GM18861 (cell line): ENCODE measurements at regions not wholly inside any gene's neighbourhood (a gene's known extent, or its start where the extent isn't known, plus 50 kb on each side); places are given as distances from the start of the nearest gene placed in this dataset.

ENCODE experiments used
- ATAC-seq: cut with Tn5 transposase; IDR thresholded peaks from one replicate; pipeline ENCODE4 v1.9.1; 2021; ENCODE audit not compliant: unreplicated experiment

DNA sequence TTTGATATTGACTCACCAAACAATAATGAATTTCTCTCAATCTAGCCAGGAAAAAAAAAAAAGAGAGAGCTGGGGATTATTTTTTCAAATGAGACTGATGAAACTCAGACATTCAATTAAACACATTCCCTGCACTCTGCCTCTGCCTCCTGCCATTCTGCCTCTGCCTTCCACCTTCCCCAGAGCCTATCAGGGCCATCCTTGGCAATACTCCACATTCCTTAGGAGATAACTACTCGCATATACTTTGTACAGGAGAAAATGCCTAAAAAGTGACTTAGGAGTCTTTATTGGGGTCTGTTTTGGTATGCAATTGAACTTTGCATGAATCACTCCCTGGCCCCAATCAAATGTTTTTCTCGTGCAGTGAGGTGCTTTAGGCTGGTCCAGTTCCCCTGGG is 246.6 kb upstream of the PLET1 start:
- ATAC-seq = no peak

- ATAC-seq = no peak
These were observed 248.1 kb upstream of the PLET1 start for GRCh38 chr11:112508750-112509149.

DNA sequence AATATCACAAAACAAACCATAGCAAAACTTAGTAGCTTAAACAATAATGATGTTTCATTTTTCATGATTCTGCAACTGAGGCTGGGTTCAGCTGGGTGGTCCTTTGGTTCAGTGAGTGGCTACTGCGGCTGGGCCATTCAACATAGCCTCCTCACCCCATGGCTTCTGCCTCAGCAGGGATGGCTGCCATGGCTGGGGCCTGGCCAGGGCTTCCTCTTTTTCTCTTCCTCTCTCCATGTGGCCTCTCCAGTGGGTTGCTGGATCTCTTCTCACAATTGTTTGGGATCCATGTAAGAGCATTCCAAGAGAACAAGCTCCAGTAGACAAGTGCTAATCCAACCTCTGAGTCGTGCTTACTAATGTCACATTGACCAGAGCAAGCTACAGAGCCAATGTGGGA is 248.6 kb upstream of the PLET1 start:
- no peak for ATAC-seq

- ATAC-seq = no peak
These were observed 250.6 kb upstream of the PLET1 start for GRCh38 chr11:112511271-112511670.

DNA sequence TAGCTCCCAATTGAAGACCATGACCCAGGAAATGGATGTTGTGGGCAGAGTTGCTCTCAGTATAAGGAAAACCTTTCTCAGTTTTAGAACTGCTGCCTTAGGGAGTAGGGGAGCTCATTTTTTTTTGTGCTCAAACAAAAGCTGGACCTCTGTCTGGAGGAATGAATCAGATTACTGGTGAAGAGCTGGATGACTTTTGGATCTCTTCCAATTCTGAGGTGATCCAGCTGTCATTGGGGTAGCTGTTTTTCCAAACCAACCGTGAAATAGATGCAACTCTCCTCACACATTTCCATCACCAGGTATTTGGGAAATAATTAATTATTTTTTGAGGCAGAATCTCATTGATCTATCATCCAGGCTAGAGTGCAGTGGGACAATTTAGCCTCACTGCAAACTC is 251.3 kb upstream of the PLET1 start:
- ATAC-seq = no peak

- ATAC-seq = no peak
These were observed 252.8 kb upstream of the PLET1 start for GRCh38 chr11:112513417-112513816.

- no peak for ATAC-seq
These were observed 253.5 kb upstream of the PLET1 start for GRCh38 chr11:112514011-112514740.

DNA sequence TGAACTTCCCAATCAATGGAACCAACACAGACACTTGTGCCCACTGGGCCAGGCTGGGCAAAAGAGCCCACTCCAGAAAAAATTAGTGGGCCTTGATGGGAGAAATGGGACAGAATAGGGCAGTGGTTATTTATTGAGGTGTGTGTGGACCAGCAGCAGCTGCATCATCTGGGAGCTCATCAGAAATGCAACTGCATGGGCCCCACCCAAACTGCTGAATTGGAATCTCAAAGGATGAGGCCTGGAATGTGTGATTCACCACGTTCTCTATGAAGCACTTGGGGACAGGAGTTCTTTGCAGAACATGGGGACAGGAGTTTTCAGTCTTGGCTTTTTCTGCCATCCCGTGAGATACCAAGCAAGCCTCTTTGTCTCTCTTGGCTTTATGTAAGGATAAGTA is 255.6 kb upstream of the PLET1 start:
- ATAC-seq = no peak

GRCh38 chr11:112516755-112517154 is 256.1 kb upstream of the PLET1 start:
- no peak for ATAC-seq

DNA sequence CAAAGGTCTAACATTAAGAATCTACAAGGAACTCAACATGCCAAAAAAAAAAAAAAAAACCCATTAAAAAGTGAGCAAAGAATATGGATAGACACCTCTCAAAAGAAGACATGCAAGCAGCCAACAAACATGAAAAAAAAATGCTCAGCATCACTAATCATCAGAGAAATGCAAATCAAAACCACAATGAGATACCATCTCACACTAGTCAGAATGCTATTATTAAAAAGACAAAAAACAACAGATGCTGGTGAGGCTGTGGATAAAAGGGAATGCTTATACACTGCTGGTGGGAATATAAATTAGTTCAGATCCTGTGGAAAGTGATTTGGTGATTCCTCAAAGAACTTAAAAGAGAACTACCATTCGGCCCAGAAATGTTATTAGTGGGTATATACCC is 257.7 kb upstream of the PLET1 start:
- no peak for ATAC-seq

DNA sequence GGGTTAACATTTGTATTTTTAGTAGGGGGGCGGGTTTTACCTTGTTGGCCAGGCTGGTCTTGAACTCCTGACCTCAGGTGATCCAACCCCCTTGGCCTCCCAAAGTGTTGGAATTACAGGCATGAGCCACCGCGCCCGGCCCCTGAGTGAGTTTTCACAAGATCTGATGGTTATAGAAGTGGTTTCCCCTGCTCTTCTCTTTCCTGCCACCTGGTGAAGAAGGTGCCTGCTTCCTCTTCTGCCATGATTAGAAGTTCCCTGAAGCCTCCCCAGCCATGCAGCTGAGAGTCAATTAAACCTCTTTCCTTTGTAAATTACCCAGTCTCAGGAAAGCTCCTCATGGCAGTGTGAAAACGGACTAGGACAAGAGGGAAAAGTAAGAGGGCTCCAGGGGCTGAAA is 259.1 kb upstream of the PLET1 start:
- ATAC-seq = no peak

DNA sequence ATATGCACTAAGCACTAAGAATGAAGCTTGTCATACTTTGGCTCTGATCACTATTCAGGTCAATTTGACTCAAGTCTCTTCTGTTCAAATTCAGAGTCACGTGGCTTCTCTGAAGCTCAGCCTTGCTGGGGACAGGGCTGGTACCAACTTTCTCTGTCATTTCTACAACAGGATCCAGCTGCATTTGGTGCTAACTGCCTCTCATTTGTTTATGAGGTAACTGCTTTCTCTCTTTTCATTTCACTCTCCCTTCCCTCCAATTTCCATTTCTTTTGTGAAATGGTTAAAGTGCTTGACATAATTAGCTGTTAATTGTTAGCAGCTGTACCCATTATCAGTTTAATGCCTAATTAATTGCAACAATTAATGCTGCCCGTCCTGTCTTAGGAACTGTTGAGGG is 259.7 kb upstream of the PLET1 start:
- no peak for ATAC-seq

GRCh38 chr11:112522536-112522935 is 261.9 kb upstream of the PLET1 start:
- ATAC-seq = no peak

DNA sequence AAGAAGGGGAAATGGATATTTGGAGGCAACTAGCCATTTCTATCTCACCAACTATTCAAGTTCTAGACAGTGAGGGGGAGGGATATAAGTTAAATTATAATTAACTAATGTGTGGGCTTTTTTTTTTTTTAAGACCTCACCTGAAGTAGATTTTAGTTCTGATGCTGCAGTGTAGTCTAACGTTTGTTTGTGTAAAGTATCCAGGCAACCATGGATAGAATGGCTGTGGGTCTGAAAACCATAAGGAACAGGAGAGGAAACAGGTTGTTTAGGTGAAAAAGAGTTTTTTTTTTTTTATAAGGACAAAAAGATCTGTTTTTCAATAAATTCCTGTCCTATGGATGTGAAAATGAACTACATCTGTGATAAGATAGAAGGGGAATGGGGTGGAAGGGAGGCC is 262.4 kb upstream of the PLET1 start:
- no peak for ATAC-seq

DNA sequence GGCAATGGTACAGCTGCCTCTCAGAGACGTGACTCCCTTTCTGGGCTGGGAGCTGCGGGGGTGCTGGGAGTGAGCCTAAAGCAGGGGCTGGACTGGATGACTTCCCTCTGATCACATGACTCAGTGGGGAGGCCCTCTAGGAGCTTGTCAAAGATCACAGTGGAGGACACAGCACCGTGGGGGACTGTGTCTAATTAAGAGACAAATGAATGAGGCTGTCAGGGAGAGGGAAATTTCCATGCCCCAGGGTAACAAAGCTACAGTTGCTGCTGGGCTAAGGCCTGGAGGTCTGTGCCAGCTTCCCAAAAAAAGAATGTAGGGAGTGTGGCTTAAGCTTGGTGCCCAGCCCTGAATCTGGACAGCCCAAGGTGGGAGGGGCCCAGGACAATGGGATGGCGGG is 262.8 kb upstream of the PLET1 start:
- ATAC-seq = no peak

DNA sequence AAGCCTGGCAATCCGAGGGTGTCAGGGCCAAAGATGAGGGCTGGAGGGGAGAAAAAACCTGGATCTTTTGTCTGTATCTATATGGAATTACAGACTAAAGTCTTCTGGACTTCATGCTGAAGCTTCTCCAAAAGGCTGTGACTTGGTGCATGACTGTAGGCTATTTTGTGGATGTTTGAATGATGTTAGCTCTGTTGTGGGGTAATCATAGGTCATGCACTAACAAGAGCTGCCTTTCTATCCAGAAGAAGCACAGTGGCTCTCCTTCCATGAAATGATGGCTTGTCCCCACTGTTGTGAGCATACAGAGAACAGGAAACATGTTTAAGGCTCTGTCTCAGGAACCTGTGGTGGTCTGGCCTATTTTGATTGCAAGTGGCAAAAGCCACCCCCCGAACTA is 263.3 kb upstream of the PLET1 start:
- ATAC-seq = no peak

GRCh38 chr11:112524798-112525197 is 264.1 kb upstream of the PLET1 start:
- no peak for ATAC-seq

- ATAC-seq = no peak
These were observed 264.6 kb upstream of the PLET1 start for GRCh38 chr11:112525270-112525669.

DNA sequence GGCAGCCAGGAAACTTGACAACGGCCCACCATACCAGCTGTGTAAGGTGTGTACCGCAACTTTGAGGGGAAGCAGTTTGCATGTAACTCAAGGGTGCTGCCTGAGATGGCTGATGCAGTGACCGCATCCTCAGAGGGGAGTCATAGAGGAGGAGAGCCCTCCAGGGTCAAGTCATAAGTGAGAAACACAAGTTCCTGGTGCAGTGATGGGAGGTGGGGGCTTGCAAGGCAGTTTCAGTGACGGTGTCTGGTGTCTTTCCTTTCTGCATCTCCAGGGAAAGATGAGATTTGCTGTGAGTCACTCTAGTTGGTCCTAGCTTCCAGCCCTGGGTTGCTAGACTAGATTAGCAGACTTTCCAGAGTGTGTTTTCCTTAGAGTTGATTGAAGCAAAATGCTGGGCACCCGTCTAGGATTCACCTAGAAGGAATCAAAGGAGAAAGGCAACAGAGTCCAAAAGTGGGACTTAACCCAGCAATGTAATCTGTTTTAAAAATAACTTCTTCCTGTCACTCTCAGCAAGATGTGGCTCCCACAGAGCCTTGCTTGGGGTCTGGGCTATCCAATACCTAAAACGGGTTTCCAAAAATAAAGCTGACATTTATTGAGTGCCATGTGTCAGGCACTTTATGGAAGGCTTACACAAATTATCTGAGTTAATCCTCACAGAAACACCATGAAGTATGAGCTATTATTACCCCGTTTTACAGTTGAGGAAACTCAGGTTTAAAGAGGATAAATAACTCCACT is 265.4 kb upstream of the PLET1 start:
- no peak for ATAC-seq

DNA sequence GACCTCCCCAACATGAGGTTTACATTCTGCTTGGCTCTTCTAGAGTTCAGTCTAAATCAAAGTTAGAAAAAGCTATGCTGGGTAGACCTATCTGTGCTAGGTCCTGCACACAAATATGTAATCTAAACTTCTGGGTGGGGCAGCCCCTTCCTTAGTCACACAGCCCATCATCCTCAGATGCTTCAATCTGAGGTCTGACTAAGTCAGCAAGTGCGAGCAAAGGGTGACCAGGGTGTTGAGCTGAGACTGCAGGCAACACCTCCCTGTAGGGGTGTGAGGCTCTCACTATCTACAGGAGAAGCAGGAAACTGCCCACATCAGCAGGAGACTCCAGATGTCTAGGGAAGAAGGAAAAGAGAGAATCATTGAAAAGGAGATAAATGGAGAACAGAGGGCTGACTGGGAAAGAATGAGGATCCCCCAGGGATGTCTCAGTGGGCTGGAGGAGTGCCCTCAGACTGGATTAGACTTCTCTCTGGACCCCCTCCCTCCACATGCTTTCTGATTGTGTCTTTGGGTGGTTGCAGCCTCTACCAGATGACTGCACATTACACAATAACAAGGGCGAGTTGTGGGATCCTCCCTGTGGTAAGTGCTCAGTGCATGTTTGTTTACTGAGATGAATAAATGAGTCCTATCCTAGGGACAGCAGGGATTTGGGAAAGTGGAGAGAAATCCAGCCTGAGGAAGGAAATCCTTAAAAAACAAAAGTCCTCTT is 266.2 kb upstream of the PLET1 start:
- ATAC-seq = no peak

DNA sequence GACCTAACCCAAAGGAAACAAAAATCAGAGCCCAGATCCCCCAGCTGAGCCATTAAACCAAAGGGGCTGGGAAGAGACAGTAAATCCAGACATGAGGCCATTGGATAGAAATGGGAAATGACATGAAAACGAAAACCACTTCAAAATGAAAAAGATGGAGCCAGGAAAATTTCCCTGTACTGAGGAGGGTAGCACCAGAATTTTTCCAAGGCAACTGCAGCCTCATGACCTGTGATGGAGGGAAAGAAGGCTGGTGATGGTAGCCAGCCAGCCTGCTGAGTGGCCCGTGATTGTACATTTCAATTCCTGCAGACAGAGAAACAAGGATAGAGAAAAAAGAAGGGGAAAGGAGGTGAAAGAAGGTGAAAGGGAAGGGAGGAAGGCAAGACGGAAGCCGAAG is 268.4 kb upstream of the PLET1 start:
- ATAC-seq = no peak

DNA sequence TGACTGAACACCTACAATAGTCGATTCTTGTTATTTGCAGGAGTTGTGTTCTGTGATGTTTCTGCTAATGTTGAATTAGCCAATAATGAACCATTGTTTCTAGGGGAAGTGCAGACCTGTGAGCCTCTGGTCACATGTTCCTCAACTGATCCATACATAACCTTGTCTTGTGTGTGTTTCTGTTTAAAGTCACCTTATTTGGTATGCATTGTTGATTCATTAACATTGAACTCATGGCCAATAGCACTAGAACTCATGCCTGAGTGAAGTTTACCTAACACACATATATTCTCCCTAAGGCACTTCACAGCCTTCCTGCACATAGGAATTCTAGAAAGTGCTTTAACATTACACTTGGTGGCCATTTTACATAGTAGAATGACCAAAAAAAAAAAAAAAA is 271.8 kb upstream of the PLET1 start:
- no peak for ATAC-seq
